ENCODE measurements at regions not wholly inside any gene's neighbourhood (a gene's known extent, or its start where the extent isn't known, plus 50 kb on each side); places are given as distances from the start of the nearest gene placed in this dataset.
A peak's percentile ranks its signal among the peaks of the same experiment; 100 is the strongest.

- TF ChIP-seq EMX1 (CRISPR knock-in tag; IDR thresholded peaks at IDR 0.05) (no peak), ZBTB21 (CRISPR knock-in tag; IDR thresholded peaks at IDR 0.05; ENCODE audit: borderline replicate concordance) (no peak), IRF2 (CRISPR knock-in tag; IDR thresholded peaks at IDR 0.05; ENCODE audit: borderline replicate concordance, low read depth) (no peak), HMGA2 (CRISPR knock-in tag; IDR thresholded peaks at IDR 0.05) (no peak)
Observed at GRCh38 chr6:14399635-14400034, 282.1 kb downstream of the CD83 start (continued).

GRCh38 chr6:14401246-14401645, 283.7 kb downstream of the CD83 start:
- no peak overlapping the region for H3K4me3 Mint-ChIP-seq
- ChIA-PET CTCF (no interaction called here), POLR2A (no interaction called here)
- no peak for TF ChIP-seq JAZF1 (CRISPR knock-in tag; IDR thresholded peaks at IDR 0.05)
- peaks cover 61% of the 10 kb centered on the region for H3K9me3 Mint-ChIP-seq
- peaks cover 53% of the 10 kb centered on the region for H3K36me3 Mint-ChIP-seq
- peaks cover 27% of the 10 kb centered on the region for H3K4me1 Mint-ChIP-seq
- ATAC-seq (no peak), DNase-seq (ENCODE audit: low spot score) (no peak)
- peaks cover 7% of the 10 kb centered on the region; the same call in 1 of the 2 replicates for H3K27me3 Mint-ChIP-seq (ENCODE audit: low read depth)
- H3K27ac Mint-ChIP-seq: no peak overlapping the region

- H3K9me3 Mint-ChIP-seq: peaks cover 24% of the 10 kb centered on the region
- ChIA-PET CTCF (no interaction called here), POLR2A (no interaction called here)
- H3K27me3 Mint-ChIP-seq (ENCODE audit: low read depth): no peaks in the 10 kb centered on the region; the same call in 1 of the 2 replicates
- ATAC-seq (peak; percentile 32; the same call in 1 of the 2 replicates), DNase-seq (ENCODE audit: low spot score) (no peak)
- H3K4me3 Mint-ChIP-seq: no peak overlapping the region
- H3K4me1 Mint-ChIP-seq: peaks cover 34% of the 10 kb centered on the region
- peak overlapping the region; percentile 4 for H3K27ac Mint-ChIP-seq
- H3K36me3 Mint-ChIP-seq: peaks cover 18% of the 10 kb centered on the region
- TF ChIP-seq ATF2 (CRISPR knock-in tag; IDR thresholded peaks at IDR 0.05; ENCODE audit: borderline replicate concordance, low read depth): no peak
- TF ChIP-seq ZNF138 (CRISPR knock-in tag; conservative IDR thresholded peaks at IDR 0.05): no peak
- no peak for TF ChIP-seq ZBTB21 (CRISPR knock-in tag; IDR thresholded peaks at IDR 0.05; ENCODE audit: borderline replicate concordance)
- TF ChIP-seq PRDM15 (CRISPR knock-in tag; IDR thresholded peaks at IDR 0.05): no peak
- TF ChIP-seq E2F4 (CRISPR knock-in tag; IDR thresholded peaks at IDR 0.05; ENCODE audit: borderline replicate concordance, low read depth): no peak
- no peak for TF ChIP-seq ZSCAN18 (CRISPR knock-in tag; IDR thresholded peaks at IDR 0.05)
- TF ChIP-seq ZNF425 (CRISPR knock-in tag; conservative IDR thresholded peaks at IDR 0.05): no peak
- no peak for TF ChIP-seq STAT6 (CRISPR knock-in tag; conservative IDR thresholded peaks at IDR 0.05; ENCODE audit: low read depth)
- TF ChIP-seq IRF1 (CRISPR knock-in tag; IDR thresholded peaks at IDR 0.05): no peak
- TF ChIP-seq MLX (CRISPR knock-in tag; IDR thresholded peaks at IDR 0.05): no peak
- no peak for TF ChIP-seq ZMAT4 (CRISPR knock-in tag; IDR thresholded peaks at IDR 0.05)
Observed at GRCh38 chr6:14406614-14407331, 289.2 kb downstream of the CD83 start.
